ENCODE measurements at regions not wholly inside any gene's neighbourhood (a gene's known extent, or its start where the extent isn't known, plus 50 kb on each side); places are given as distances from the start of the nearest gene placed in this dataset.

DNA sequence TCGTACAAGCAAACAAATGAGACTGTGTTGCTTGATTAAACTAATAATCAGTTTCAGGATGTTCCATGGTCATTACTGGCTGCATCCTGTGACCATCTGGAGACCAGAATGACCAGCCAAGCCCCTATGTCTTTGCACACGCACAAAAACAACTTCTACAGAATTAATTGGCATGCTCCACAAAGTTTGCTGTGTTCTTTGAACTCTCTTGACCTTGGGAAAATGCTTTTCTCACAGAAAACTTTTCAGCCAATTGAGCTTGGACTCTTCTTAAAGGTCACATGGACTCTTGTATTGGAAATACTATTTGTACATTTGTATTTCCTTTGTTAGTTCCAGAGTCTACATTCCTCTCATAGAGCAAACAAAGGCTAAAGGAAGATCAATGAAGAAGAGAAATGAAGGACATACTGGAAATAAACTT is 147.8 kb downstream of the ARRDC3 start:
- DNase-seq = no peak

DNA sequence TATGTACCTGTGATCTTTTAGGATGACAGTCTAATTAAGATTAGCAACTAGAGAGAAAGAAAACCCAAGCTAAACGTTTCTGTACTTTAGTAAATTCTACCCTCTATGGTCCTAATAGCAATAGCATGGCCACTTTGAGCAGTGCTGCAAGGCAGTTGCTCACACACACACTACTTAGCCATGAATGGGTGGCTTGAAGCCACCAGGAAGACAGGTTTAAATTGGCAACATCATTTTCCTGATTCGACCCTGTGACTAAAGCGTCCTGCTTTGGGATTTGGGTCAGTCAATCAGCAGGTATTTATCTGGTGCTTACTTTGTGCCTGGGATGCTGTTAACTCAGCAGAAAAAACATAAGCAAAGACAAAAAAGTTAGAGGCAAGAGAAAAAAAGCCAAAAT is 150.6 kb downstream of the ARRDC3 start:
- DNase-seq = no peak

GRCh38 chr5:91229031-91229727 is 153.9 kb downstream of the ARRDC3 start:
- no peak for DNase-seq

- no peak for DNase-seq
Measured at GRCh38 chr5:91228188-91228587, 154.9 kb downstream of the ARRDC3 start.

DNA sequence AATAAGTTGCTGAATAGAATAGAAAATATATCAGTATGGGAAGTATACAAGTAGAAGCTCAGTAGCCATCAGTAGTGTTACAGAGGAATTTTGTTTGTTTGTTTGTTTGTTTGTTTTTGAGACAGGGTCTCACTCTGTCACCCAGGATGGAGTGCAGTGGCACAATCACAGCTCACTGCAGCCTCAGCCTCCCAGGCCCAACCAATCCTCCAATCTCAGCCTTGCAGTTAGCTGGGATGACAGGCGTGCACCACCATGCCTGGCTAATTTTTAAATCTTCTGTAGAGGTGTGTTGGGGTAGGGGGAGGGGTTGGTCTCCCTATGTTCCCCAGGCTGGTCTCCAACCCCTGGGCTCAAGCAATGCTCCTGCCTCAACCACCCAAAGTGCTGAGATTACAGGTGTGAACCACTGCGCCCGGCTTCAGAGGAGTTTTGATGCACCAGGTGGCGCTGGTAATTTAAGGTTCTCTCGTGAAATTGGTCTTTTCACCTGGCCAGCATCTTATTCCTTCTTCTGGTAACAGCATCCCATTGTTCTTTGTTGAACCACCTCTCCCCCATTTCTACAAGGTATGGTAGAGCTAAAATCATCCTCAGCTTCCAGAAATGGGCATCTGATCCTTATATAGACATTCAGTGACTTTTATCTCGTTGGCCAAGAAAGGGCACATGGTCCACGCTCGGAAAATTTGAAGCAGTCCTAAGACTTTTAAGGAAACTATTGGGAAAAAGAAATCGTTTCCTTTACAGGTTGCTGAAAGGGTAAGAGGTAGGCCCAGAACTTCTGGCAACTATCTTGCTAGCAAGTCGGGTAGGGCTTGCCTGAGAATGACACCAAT is 157.1 kb downstream of the ARRDC3 start:
- peak; percentile 40 for DNase-seq

DNA sequence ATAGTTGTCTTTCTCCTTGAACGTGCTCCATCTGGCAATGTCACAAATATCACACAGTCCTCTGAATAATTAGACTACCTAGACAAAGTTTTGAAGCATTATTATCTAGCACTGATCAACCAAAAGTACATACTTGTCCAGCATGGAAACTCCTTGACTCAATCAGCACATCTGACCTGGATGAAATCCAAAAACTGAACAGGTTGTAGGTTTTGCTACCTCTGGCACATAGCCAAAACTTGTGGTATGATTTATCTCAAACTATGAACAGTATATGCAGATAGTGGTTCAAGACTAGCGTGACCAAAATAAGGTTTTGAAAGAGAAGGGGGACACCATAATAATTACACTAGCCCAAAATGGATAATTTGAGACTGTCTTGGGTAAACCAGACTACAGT is 158.1 kb downstream of the ARRDC3 start:
- DNase-seq = no peak

- DNase-seq = no peak
Measured at GRCh38 chr5:91224456-91224855, 158.7 kb downstream of the ARRDC3 start.

- no peak for DNase-seq
Measured at GRCh38 chr5:91223886-91224285, 159.2 kb downstream of the ARRDC3 start.

DNA sequence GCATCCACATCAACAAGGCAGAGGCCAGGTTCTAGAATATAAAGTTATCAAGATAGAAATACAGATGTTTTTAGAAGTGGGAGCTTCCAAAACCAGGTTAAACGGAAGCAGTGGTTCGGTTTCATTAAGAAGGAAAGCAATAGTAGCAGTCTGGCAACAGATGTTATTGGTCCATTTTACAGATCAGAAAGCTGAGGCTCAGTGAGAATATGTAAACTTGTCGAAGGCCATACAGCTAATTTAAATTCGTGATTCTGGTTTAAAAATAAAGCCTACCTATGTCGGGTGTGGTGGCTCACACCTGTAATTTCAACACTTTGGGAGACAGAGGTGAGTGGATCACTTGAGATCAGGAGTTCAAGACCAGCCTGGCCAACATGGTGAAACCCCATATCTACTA is 160.6 kb downstream of the ARRDC3 start:
- no peak for DNase-seq

DNA sequence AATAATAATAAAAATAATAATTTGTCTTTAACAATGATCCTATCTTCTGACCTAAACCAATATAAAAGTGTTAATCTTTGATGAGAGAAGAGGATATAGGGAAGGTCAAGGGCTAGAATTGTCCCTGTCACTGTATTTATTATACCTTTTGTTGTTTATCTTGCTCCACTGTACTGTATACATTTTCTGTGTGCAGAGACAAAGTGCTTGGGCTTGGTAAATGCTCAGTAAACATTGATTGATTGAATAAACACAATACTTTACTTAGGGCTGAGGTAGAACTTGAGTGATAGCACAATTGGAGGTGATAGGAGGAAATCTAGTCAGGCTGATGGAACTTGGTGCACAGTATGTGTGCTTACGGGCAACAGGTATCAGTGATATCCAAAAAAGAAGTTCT is 161.2 kb downstream of the ARRDC3 start:
- DNase-seq = no peak

GRCh38 chr5:91219803-91220371 is 163.2 kb downstream of the ARRDC3 start:
- no peak for DNase-seq

GRCh38 chr5:91219091-91219802 is 163.9 kb downstream of the ARRDC3 start:
- no peak for DNase-seq

DNA sequence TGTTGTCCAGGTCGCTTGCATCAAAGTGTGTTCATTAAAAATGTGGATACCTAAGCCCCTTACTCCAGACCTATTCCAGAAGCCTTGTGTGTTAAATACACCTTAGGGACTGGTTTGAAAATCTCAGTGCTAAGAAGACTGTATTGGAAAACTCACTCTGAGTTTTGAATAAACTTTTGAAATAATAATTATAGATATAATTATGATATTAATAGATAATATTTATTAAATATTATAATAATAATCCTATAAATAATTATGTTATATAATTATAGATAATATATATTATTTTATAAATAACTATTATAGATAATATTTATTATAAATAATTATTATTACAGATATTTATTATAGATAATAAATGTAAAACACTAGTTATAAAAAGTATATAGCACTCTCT is 165.3 kb downstream of the ARRDC3 start:
- no peak for DNase-seq

DNA sequence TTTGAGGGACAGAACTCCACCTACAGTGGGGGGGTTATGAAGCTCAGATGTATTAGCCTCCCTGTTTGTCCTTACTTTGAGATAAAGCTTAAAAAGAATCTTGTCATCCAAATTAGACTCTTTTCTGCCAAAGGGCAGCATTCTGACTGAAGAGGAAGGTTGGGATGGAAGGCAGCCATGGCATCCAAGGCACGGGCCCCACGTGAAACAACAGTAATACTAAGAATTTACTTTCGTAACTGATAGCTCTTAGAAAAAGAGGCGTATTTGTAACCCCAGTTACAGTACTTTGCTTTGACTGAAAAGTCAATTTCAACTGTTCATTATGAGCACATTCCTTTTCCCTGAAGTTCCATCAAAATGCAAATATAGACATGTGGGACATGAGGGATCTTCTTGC is 168.5 kb downstream of the ARRDC3 start:
- DNase-seq = no peak

Measured in activated CD4-positive, CD25-positive, alpha-beta regulatory T cell treated with anti-CD3 and anti-CD28 coated beads, Interleukin-2, amount 50 U/mL, for 72 hours (primary cell).